ENCODE measurements at regions not wholly inside any gene's neighbourhood (a gene's known extent, or its start where the extent isn't known, plus 50 kb on each side); places are given as distances from the start of the nearest gene placed in this dataset.

GRCh38 chr3:159787794-159788205 is 200.8 kb upstream of the IL12A start:
- TF ChIP-seq CTCF (conservative IDR thresholded peaks at IDR 0.05 in 1 of 2, IDR thresholded peaks at IDR 0.05 in 1 of 2; ENCODE audit: low read depth in 1 of 2, low read length in 2 of 2) (no peak), EZH2 (IDR thresholded peaks at IDR 0.05; ENCODE audit: low read length, missing control alignments) (no peak)
